ENCODE measurements at regions not wholly inside any gene's neighbourhood (a gene's known extent, or its start where the extent isn't known, plus 50 kb on each side); places are given as distances from the start of the nearest gene placed in this dataset.

DNA sequence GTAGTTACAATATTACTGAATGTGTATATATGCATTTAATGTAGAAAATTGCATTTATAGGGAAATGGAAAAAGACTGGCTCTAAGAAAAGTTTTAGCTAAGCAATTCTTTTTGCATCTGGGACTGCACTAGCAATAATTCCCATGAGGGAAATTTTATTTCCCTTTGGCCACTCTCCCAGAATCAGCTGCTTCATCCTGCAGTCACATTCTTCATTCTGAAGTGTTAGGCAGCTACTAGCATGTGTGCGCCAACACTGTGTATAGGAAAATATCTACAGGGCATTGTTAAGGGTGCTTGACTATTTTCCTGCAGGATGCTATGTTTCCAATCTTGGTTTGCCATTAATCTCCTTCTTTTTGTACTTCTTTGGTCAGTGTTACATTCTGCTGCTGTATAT lies 312.8 kb upstream of the PCDH20 start:
- Histone ChIP-seq H3K27me3 (replicated peaks; ENCODE audit: insufficient read depth) (no peaks in the 10 kb centered on the region), H3K27ac (no peak overlapping the region), H3K9me3 (no peaks in the 10 kb centered on the region), H3K4me1 (ENCODE audit: control insufficient read depth in 1 of 2, low read depth in 2 of 2) (no peaks in the 10 kb centered on the region), H3K4me3 (no peak overlapping the region), H3K36me3 (no peaks in the 10 kb centered on the region)
- TF ChIP-seq, protein P1, sequence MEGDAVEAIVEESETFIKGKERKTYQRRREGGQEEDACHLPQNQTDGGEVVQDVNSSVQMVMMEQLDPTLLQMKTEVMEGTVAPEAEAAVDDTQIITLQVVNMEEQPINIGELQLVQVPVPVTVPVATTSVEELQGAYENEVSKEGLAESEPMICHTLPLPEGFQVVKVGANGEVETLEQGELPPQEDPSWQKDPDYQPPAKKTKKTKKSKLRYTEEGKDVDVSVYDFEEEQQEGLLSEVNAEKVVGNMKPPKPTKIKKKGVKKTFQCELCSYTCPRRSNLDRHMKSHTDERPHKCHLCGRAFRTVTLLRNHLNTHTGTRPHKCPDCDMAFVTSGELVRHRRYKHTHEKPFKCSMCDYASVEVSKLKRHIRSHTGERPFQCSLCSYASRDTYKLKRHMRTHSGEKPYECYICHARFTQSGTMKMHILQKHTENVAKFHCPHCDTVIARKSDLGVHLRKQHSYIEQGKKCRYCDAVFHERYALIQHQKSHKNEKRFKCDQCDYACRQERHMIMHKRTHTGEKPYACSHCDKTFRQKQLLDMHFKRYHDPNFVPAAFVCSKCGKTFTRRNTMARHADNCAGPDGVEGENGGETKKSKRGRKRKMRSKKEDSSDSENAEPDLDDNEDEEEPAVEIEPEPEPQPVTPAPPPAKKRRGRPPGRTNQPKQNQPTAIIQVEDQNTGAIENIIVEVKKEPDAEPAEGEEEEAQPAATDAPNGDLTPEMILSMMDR (IDR thresholded peaks at IDR 0.05) = no peak
- ATAC-seq (ENCODE audit: insufficient number of reproducible peaks, low FRiP score, low read depth) (no peak), DNase-seq (ENCODE audit: low spot score) (no peak)

DNA sequence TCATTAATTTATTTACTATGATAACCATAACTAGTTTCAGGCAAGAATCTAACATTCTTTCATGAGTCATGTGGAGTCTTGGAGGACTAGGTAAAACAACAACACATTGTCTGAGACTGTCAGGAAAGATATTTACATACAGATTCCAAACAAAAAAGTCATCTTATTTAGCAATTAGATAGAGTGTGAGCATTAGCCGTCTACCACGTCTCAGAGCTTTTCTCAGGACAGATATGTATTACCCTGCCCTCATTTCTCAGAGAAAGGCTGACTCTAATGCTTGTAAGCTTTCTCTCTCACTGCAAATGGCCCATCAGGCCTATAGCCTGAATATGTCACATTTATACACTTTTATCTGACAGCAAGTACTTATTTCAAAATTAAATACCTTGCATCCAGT lies 312.1 kb upstream of the PCDH20 start:
- no peaks in the 10 kb centered on the region for H3K36me3 ChIP-seq
- DNase-seq (ENCODE audit: low spot score) (no peak), ATAC-seq (ENCODE audit: insufficient number of reproducible peaks, low FRiP score, low read depth) (no peak)
- no peak overlapping the region for H3K27ac ChIP-seq
- H3K27me3 ChIP-seq (replicated peaks; ENCODE audit: insufficient read depth) = no peaks in the 10 kb centered on the region
- no peaks in the 10 kb centered on the region for H3K9me3 ChIP-seq
- no peaks in the 10 kb centered on the region for H3K4me1 ChIP-seq (ENCODE audit: control insufficient read depth in 1 of 2, low read depth in 2 of 2)
- TF ChIP-seq, protein P1 (IDR thresholded peaks at IDR 0.05) = no peak
- H3K4me3 ChIP-seq = no peak overlapping the region

DNA sequence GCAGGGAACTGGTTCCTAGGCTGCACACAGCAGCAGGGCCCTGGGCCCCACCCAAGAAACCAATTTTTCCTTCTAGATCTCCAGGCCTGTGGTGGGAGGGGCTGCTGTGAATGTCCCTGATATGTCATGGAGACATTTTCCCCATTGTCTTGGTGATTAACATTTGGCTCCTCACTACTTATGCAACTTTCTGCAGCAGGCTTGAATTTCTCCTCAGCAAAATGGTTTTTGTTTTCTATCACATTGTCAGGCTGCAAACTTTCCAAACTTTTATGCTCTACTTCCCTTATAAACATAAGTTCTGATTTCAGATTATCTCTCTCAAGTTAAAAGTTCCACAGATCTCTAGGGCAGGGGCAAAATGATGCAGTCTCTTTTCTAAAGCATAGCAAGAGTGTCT lies 310.2 kb upstream of the PCDH20 start:
- TF ChIP-seq, protein P1 (IDR thresholded peaks at IDR 0.05) = no peak
- Histone ChIP-seq H3K4me3 (no peak overlapping the region), H3K27ac (no peak overlapping the region), H3K4me1 (ENCODE audit: control insufficient read depth in 1 of 2, low read depth in 2 of 2) (no peaks in the 10 kb centered on the region), H3K36me3 (no peaks in the 10 kb centered on the region), H3K9me3 (no peaks in the 10 kb centered on the region), H3K27me3 (replicated peaks; ENCODE audit: insufficient read depth) (no peaks in the 10 kb centered on the region)
- DNase-seq (ENCODE audit: low spot score) (no peak), ATAC-seq (ENCODE audit: insufficient number of reproducible peaks, low FRiP score, low read depth) (no peak)

- no peak overlapping the region for H3K27ac ChIP-seq
- TF ChIP-seq, protein P1 (IDR thresholded peaks at IDR 0.05) = no peak
Observed at GRCh38 chr13:61722119-61722518, 306.5 kb upstream of the PCDH20 start.

DNA sequence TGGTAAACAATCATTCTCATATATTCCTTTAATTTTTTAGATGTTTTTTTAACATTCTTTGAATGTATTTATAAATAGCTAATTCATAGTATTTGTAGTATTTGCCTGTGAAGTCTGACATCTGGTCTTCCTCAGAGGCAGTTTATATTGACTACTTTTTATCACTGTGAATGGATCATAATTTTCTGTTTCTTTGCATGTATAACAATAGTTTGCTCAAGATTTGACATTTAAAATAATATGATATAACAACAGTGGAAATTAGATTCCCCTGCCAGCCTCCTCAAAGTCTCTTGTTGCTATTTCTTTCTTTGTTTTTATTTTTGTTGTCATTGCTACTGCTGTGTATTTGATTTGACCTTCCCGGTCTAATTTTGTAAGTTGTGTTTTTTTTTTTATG lies 297.0 kb upstream of the PCDH20 start:
- Histone ChIP-seq H3K27me3 (replicated peaks; ENCODE audit: insufficient read depth) (no peaks in the 10 kb centered on the region), H3K9me3 (no peaks in the 10 kb centered on the region), H3K4me1 (ENCODE audit: control insufficient read depth in 1 of 2, low read depth in 2 of 2) (no peaks in the 10 kb centered on the region), H3K36me3 (no peaks in the 10 kb centered on the region), H3K27ac (no peak overlapping the region), H3K4me3 (no peak overlapping the region)
- DNase-seq (ENCODE audit: low spot score) = no peak
- TF ChIP-seq, protein P1 (IDR thresholded peaks at IDR 0.05) = no peak
- no peak for ATAC-seq (ENCODE audit: insufficient number of reproducible peaks, low FRiP score, low read depth)

More at GRCh38 chr13:61722119-61722518, 306.5 kb upstream of the PCDH20 start:
- H3K4me3 ChIP-seq = no peak overlapping the region
- no peaks in the 10 kb centered on the region for H3K36me3 ChIP-seq
- no peak for ATAC-seq (ENCODE audit: insufficient number of reproducible peaks, low FRiP score, low read depth)
- H3K4me1 ChIP-seq (ENCODE audit: control insufficient read depth in 1 of 2, low read depth in 2 of 2) = no peaks in the 10 kb centered on the region
- DNase-seq (ENCODE audit: low spot score) = no peak
- no peaks in the 10 kb centered on the region for H3K27me3 ChIP-seq (replicated peaks; ENCODE audit: insufficient read depth)
- no peaks in the 10 kb centered on the region for H3K9me3 ChIP-seq
